BE2C (cell line): ENCODE measurements at regions not wholly inside any gene's neighbourhood (a gene's known extent, or its start where the extent isn't known, plus 50 kb on each side); places are given as distances from the start of the nearest gene placed in this dataset.

Experiments used
- DNase-seq: peaks from one replicate; pipeline ENCODE4 v3.0.0-alpha.2; 2020
- H3K27me3 ChIP-seq: fragments of 250-450 bp; sonication (Bioruptor Pico); 2 replicates; pipeline ENCODE4 v1.5.1; 2020; ENCODE audit warnings: mild to moderate bottlenecking
- H3K36me3 ChIP-seq: fragments of 250-450 bp; sonication (Bioruptor Pico); 2 replicates; pipeline ENCODE4 v1.5.1; 2020; ENCODE audit warnings: mild to moderate bottlenecking
- H3K4me1 ChIP-seq: fragments of 250-450 bp; sonication (Bioruptor Pico); 2 replicates; pipeline ENCODE4 v1.5.1; 2020
- H3K4me3 ChIP-seq: 2 replicates; pipeline ENCODE4 v1.5.1; 2011; ENCODE audit warnings: low read depth, low read length
- H3K9me3 ChIP-seq: fragments of 250-450 bp; sonication (Bioruptor Pico); 2 replicates; pipeline ENCODE4 v1.5.1; 2020
- CTCF ChIP-seq: IDR thresholded peaks from 2 replicates; pipeline ENCODE4 v1.5.1; 2012; ENCODE audit warnings: mild to moderate bottlenecking, low read depth, low read length

GRCh38 chr5:117794847-117795246 is 1193.5 kb downstream of the DTWD2 start:
- no peaks in the 10 kb centered on the region for H3K9me3 ChIP-seq
- no peak for DNase-seq
- no peaks in the 10 kb centered on the region for H3K36me3 ChIP-seq
- TF ChIP-seq CTCF = no peak
- H3K4me1 ChIP-seq = no peaks in the 10 kb centered on the region
- no peaks in the 10 kb centered on the region for H3K27me3 ChIP-seq
- H3K4me3 ChIP-seq = no peak overlapping the region

GRCh38 chr5:117793963-117794362 is 1194.4 kb downstream of the DTWD2 start:
- Histone ChIP-seq H3K36me3 (no peaks in the 10 kb centered on the region), H3K9me3 (no peaks in the 10 kb centered on the region), H3K4me3 (no peak overlapping the region), H3K4me1 (no peaks in the 10 kb centered on the region), H3K27me3 (no peaks in the 10 kb centered on the region)
- DNase-seq = no peak
- TF ChIP-seq CTCF = no peak

- Histone ChIP-seq H3K9me3 (no peaks in the 10 kb centered on the region), H3K4me1 (no peaks in the 10 kb centered on the region), H3K27me3 (no peaks in the 10 kb centered on the region), H3K36me3 (no peaks in the 10 kb centered on the region), H3K4me3 (no peak overlapping the region)
- DNase-seq = no peak
- TF ChIP-seq CTCF = no peak
These were observed 1195.9 kb downstream of the DTWD2 start for GRCh38 chr5:117792476-117792875.

GRCh38 chr5:117788596-117788995 is 1199.8 kb downstream of the DTWD2 start:
- Histone ChIP-seq H3K27me3 (no peaks in the 10 kb centered on the region), H3K4me3 (no peak overlapping the region), H3K4me1 (no peaks in the 10 kb centered on the region), H3K36me3 (no peaks in the 10 kb centered on the region), H3K9me3 (no peaks in the 10 kb centered on the region)
- DNase-seq = no peak
- TF ChIP-seq CTCF = no peak

- no peak for DNase-seq
- H3K27me3 ChIP-seq = no peaks in the 10 kb centered on the region
- H3K36me3 ChIP-seq = no peaks in the 10 kb centered on the region
- H3K9me3 ChIP-seq = no peaks in the 10 kb centered on the region
- H3K4me1 ChIP-seq = no peaks in the 10 kb centered on the region
- TF ChIP-seq CTCF = no peak
- no peak overlapping the region for H3K4me3 ChIP-seq
These were observed 1204.5 kb upstream of the SEMA6A start for GRCh38 chr5:117779171-117779570.

- H3K4me1 ChIP-seq = no peaks in the 10 kb centered on the region
- no peaks in the 10 kb centered on the region for H3K36me3 ChIP-seq
- DNase-seq = no peak
- H3K27me3 ChIP-seq = no peaks in the 10 kb centered on the region
- TF ChIP-seq CTCF = no peak
- no peak overlapping the region for H3K4me3 ChIP-seq
- no peaks in the 10 kb centered on the region for H3K9me3 ChIP-seq
These were observed 1202.4 kb upstream of the SEMA6A start for GRCh38 chr5:117776977-117777376.
